Inflammatory macrophage (primary cell): ENCODE measurements at regions not wholly inside any gene's neighbourhood (a gene's known extent, or its start where the extent isn't known, plus 50 kb on each side); places are given as distances from the start of the nearest gene placed in this dataset.
"Not testable (repeated sequence)": the region's sequence is repeated elsewhere in the genome, so short reads cannot be mapped to it uniquely, and the experiment has no call there.

ENCODE experiments used
- DNase-seq, 2 donors: peaks; one replicate each; pipeline ENCODE4 v3.0.0-alpha.2; 2020 to 2022

DNA sequence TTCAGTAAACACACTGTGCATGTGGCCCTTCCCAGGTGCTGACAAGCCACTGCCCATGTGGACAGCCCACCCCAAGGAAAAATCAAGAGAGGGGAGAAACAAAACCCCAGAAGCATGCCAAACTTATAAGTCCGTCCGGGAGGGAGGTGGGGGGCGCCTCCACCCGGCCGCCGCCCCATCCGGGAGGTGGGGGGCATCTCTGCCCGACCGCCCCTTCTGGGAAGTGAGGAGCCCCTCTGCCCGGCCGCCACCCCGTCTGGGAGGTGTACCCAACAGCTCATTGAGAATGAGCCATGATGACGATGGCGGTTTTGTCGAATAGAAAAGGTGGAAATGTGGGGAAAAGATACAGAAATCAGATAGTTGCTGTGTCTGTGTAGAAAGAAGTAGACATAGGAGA lies 53.8 kb upstream of the C2CD4B start:
- DNase-seq = no peak

- peak; percentile 9 to 19 for DNase-seq
Observed at GRCh38 chr15:62219799-62220198, 54.7 kb upstream of the C2CD4B start.

GRCh38 chr15:62223020-62223419 lies 57.9 kb upstream of the C2CD4B start:
- no peak for DNase-seq

DNA sequence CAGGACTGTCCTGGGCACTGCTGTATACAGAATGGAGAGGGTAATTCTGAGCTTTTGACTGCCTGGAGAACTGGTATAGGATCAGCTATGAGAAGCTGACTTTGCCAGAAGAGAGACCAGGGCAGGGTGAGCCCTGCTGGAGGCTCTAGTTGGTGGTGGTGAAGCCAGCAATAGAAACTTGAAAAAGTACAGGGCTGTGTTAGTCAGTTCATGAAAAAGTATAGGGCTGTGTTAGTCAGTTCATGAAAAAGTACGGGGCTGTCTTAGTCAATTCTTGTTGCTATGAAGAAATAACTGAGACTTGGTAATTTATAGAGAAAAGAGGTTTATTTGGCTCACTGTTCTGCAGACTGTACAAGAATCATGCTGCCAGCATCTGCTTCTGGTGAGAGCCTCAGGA lies 63.5 kb upstream of the C2CD4B start:
- DNase-seq = no peak

GRCh38 chr15:62231856-62232255 lies 66.8 kb upstream of the C2CD4B start:
- DNase-seq = no peak

DNA sequence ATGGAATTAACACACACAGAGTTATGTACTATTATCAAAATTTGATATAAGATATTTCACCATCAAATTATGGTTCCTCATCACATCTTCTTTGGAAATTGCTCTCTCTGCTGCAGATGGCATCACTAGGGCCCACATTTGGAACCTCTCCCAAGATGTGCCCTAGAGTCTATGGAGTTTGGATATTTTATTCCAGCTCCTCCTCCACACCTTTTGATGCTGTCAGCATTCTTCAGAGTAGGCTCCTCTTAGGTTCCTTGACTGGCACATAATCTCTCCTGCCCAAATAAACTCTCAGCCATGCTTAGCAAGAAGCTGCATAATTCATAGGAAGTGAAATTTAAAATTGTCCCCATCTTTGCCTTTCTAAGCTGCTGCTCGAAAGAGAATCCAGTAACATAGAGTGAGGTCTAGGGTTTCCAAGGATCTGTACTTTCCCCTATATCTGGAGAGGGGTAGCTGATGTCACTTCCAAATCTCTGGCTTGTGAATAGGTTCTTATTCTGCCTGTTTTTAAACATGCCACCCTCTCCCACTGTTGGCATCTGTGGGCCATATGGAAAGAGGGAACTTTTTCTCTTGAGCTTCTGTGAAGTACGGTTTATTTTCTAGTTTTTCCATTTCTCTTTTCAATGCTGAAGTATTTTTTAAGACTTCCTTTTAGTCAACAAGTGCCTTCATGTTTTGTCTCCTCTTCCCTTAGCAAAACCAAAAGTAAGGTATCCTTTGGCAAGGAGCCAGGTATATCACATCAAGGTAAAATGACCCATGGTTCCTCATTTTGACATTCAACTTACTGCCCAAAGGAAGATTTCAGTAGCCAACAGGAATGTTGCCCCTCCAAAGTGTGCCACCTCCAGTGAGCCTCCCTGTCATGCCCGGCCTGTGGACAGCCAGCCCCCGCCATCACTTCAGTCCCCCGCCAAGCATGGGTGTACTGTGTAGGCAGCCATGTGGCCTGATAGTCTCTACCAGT lies 75.3 kb upstream of the C2CD4B start:
- no peak for DNase-seq

DNA sequence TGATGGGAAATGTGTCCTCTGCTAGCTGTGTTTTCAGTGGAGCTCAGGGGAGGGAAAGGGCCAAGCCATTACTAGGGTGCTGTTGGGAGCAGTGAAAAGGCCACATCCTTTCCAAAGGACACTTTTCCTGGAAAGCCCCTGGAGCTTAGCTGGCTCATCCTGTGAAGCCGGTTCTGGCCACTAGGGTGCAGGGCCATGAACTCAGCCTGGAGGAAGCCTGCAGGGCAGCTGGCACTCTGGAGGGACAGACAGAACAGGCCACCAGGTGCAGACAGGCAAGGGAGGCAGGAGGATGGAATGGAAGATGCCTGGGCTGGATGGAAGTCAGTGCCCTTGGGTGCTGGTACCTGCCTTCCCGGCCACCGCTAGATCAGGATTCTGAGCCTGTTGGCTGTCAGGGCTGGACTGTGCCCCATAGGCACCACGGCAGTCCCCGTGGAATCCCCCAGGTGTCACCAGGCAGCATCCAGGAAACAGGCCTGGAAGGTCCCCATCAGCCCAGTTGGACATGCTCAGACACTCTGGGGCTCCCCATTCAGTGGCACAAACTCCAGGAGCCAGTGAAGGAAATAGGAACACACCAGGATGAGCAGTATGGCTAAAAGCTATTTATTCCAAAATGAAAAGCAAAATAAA lies 76.2 kb upstream of the C2CD4B start:
- DNase-seq = peak in 1 of 2 donors; percentile 17

DNA sequence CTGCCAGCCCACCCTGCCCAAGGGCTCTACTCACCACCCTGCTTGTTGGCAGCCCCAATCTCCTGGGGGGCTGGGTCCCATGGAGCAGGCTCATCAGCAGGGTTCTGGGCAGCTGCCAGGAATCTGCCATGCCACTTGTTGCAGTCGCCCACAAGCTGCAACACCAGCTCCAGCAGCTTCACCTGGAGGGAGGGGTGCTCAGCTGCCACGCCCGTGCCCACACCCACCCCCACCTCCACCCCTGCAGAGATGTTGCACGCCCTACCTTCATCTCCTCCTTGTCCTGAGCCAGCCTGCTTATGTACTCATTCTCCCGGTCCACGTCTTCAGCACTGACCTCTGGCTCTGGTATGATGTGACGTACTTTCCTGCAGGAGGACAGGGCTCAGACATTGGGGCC lies 77.9 kb upstream of the C2CD4B start:
- no peak for DNase-seq

DNA sequence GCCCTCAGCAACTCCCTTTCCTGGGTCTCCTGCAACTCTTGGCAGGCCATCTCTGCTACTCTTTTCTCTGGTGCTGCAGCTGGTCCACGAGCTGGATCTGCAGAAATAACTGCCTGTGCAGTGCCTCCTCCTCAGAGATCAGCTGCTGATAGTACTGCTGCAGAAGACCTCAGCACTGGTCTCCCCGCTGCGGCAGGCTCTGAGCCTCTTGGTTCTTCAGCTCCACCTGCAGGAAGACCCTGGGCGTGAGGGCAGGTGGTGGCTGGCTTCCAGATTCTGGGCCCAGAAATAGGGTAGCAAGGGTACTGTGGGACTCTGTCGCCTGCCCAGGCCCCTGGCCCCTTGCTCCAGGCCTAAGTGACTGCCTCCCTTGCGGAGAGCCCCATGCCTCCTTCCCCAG lies 79.7 kb upstream of the C2CD4B start:
- no peak for DNase-seq

GRCh38 chr15:62248277-62248984 lies 83.3 kb upstream of the C2CD4B start:
- DNase-seq = no peak

DNA sequence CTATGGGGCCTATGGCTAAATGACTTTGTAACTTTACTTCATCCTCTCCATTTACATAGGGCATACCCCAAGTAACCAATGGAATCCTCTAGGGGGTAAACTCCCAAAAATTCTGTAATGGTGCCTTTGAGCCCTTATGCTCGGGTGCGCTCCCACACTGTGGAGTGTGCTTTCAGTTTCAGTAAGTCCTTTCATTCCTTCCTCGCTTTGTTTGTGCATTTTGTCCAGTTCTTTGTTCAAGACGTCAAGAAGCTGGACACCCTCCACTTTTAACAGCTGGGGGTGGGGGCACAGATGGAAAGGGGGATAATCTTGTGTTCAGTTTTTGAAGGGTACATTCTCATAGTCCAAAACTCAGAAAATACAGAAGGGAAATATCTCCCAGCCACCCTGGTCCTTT lies 84.4 kb upstream of the C2CD4B start:
- DNase-seq = no peak

GRCh38 chr15:62250186-62250585 lies 85.1 kb upstream of the C2CD4B start:
- no peak for DNase-seq

DNA sequence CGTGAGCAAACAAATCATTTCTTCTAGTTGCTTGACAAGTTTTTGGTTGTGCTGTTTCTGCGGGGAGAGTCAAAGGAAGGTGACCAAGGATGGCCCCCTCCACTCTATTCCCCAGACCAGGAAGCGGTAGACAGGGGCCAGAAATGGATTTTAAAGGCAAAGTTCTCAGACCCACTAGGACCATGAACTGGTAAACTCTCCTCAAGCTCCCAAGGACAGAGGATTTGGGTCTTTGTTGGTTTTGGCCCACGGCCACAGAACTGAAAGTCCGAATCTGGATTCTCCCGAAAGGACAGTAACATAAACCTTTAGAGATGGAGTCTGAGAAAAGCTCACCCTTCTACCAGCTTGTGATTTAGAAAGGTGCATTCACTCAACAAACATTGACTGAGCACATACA lies 85.9 kb upstream of the C2CD4B start:
- no peak for DNase-seq

- DNase-seq = no peak
Observed at GRCh38 chr15:62253294-62253693, 88.2 kb upstream of the C2CD4B start.

GRCh38 chr15:62254137-62254934 lies 89.3 kb upstream of the C2CD4B start:
- peak; percentile 10 to 41 for DNase-seq

- DNase-seq = not testable (repeated sequence)
Observed at GRCh38 chr15:62256430-62256829, 91.3 kb upstream of the C2CD4B start.

- no peak for DNase-seq
Observed at GRCh38 chr15:62257996-62258521, 93.0 kb upstream of the C2CD4B start.

GRCh38 chr15:62262305-62262941 lies 97.3 kb upstream of the C2CD4B start:
- no peak for DNase-seq

- DNase-seq = no peak
Observed at GRCh38 chr15:62264196-62264595, 99.1 kb upstream of the C2CD4B start.

GRCh38 chr15:62269504-62269903 lies 104.4 kb upstream of the C2CD4B start:
- DNase-seq = no peak

- DNase-seq = no peak
Observed at GRCh38 chr15:62270216-62270921, 105.3 kb upstream of the C2CD4B start.
